Upper lobe of right lung (tissue), 1 donor: ENCODE measurements at regions not wholly inside any gene's neighbourhood (a gene's known extent, or its start where the extent isn't known, plus 50 kb on each side); places are given as distances from the start of the nearest gene placed in this dataset.

Source experiments
- ATAC-seq: fragments of 200-7000 bp; cut with Tn5 transposase; one replicate; pipeline ENCODE4 v1.9.1; 2020; ENCODE audit warnings: mild to moderate bottlenecking, moderate library complexity
- DNase-seq: peaks from one replicate; pipeline ENCODE4 v3.0.0-alpha.2; 2020
- H3K27ac ChIP-seq: fragments of 200-600 bp; one replicate; pipeline ENCODE4 v1.8.0; 2022
- H3K27me3 ChIP-seq: fragments of 200-600 bp; one replicate; pipeline ENCODE4 v1.8.0; 2022; ENCODE audit warnings: mild to moderate bottlenecking
- H3K36me3 ChIP-seq: fragments of 200-600 bp; one replicate; pipeline ENCODE4 v1.8.0; 2022
- H3K4me1 ChIP-seq: fragments of 200-600 bp; one replicate; pipeline ENCODE4 v1.8.0; 2022
- H3K4me3 ChIP-seq: fragments of 200-600 bp; one replicate; pipeline ENCODE4 v1.8.0; 2022; ENCODE audit warnings: mild to moderate bottlenecking
- H3K9me3 ChIP-seq: fragments of 200-600 bp; one replicate; pipeline ENCODE4 v1.8.0; 2022
- intact Hi-C: fragments of 100-400 bp; cut with DNase I; formaldehyde crosslinking; loops from one replicate; pipeline ENCODE4 v1.11.0; 2022
- TF ChIP-seq, protein P1 (sequence below): fragments of 200-600 bp; IDR thresholded peaks from one replicate; pipeline ENCODE4 v1.8.0; 2022; ENCODE audit warnings: antibody characterized with exemption
- donor health status: DM: no; HTN: yes; CAD: no; lungs with severe emphysema.

DNA sequence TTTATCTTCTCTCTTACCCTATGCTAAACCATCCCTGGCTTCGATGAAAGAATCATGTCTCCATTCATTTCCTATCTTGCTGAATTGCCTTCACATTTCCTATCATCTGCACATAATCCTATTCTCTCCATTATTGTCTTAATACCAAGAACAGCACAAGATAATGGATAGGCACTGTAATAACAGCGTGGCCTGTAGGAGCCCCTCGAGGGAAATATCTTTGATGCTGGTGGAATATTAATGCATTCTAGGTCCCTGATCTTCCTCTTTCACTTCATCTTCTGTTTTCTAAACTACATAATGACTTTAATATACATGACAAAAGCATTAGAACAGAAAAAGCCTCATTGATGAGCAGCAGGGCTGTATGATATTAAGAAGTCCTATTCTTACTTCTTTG, 720.6 kb downstream of the RWDD3 start:
- Histone ChIP-seq H3K27me3 (no peaks in the 10 kb centered on the region), H3K27ac (no peak overlapping the region), H3K4me3 (no peak overlapping the region), H3K36me3 (no peaks in the 10 kb centered on the region), H3K9me3 (no peaks in the 10 kb centered on the region), H3K4me1 (no peaks in the 10 kb centered on the region)
- intact Hi-C loops: no loop called here
- no peak for DNase-seq
- ATAC-seq: no peak
- TF ChIP-seq, protein P1, sequence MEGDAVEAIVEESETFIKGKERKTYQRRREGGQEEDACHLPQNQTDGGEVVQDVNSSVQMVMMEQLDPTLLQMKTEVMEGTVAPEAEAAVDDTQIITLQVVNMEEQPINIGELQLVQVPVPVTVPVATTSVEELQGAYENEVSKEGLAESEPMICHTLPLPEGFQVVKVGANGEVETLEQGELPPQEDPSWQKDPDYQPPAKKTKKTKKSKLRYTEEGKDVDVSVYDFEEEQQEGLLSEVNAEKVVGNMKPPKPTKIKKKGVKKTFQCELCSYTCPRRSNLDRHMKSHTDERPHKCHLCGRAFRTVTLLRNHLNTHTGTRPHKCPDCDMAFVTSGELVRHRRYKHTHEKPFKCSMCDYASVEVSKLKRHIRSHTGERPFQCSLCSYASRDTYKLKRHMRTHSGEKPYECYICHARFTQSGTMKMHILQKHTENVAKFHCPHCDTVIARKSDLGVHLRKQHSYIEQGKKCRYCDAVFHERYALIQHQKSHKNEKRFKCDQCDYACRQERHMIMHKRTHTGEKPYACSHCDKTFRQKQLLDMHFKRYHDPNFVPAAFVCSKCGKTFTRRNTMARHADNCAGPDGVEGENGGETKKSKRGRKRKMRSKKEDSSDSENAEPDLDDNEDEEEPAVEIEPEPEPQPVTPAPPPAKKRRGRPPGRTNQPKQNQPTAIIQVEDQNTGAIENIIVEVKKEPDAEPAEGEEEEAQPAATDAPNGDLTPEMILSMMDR: no peak

DNA sequence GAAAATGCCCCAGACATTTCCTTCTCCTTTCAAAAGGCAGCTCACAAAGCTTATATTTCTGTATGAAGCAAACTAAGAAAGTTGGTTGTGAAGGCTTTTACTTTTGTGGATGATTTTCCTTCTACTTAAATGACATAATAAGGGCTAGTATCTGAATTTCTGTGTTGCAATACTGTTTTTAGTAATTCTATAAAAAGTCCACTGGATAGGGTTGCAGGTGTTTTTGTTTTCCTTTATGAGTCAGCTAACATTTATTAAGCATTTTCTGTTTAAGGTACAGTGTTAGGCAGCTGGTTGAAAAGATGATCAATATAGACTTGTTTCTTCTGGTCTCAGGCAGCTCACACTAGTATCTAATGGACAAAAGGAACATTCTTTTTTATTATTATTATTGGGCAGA, 722.2 kb downstream of the RWDD3 start:
- no peaks in the 10 kb centered on the region for H3K27me3 ChIP-seq
- intact Hi-C loops: no loop called here
- TF ChIP-seq, protein P1: no peak
- H3K27ac ChIP-seq: no peak overlapping the region
- H3K4me3 ChIP-seq: no peak overlapping the region
- no peaks in the 10 kb centered on the region for H3K9me3 ChIP-seq
- no peaks in the 10 kb centered on the region for H3K4me1 ChIP-seq
- ATAC-seq (no peak), DNase-seq (no peak)
- no peaks in the 10 kb centered on the region for H3K36me3 ChIP-seq

DNA sequence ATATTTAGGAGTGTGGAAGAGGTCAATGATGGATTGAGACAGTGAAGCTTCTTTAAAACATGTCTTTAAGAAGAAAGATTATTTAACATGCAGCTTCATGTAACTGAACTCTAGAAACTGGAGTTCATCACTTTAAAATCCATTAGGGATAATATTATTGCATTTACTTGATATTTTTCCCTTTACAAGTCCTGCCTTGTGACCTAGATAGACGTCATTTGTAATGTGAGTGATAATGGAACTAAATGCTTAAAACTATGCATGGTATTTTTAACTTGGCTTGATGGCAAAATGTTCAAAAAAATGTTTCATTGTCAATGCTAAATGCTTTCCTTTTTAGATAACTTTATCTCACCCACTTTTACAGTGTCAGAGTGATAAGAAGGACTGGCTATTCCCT, 723.7 kb downstream of the RWDD3 start:
- ATAC-seq (no peak), DNase-seq (no peak)
- TF ChIP-seq, protein P1: no peak
- Histone ChIP-seq H3K9me3 (peaks cover 3% of the 10 kb centered on the region), H3K36me3 (no peaks in the 10 kb centered on the region), H3K4me3 (no peak overlapping the region), H3K27me3 (no peaks in the 10 kb centered on the region), H3K27ac (no peak overlapping the region), H3K4me1 (no peaks in the 10 kb centered on the region)
- intact Hi-C loops: no loop called here

DNA sequence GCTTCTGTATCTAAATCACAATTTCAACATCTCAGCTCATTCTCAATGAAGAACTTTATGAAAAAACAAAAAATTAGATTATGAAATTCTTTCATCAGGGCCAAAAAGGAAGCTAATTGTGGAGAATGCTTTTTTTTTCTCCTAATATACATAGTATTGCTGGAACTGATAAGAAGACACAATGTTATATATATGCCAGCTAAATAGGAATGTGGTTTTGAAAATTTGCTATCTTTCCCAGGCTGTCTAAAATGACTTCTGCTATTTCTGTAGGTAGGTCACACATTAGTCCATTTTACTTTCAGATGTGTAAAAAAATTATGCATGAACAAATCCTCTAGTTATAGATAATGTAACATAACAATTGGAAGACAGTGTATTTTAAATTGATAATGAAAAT, 732.9 kb downstream of the RWDD3 start:
- TF ChIP-seq, protein P1: no peak
- no peaks in the 10 kb centered on the region for H3K36me3 ChIP-seq

DNA sequence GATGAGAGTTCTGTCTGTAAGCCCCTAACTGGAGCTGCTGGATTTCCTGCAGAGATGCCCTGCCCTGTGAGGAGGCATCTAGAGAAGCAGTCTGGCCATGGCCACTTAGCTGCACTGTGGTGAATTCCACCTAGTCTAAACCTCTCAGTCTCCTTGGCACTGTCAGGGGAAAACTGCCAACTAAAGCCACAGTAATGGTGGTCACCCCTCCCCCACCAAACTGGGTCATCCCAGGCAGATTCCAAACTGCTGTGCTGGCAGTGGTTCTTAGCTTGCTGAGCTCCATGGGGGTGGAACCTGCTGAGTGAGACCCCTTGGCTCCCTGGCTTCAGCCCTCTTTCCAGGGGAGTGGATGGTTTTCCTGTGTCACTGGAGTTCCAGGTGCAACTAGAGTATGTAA, 740.6 kb downstream of the RWDD3 start:
- TF ChIP-seq, protein P1: no peak
- intact Hi-C loops: no loop called here
- H3K27me3 ChIP-seq: no peaks in the 10 kb centered on the region
- no peak for ATAC-seq
- H3K9me3 ChIP-seq: no peaks in the 10 kb centered on the region
- H3K27ac ChIP-seq: no peak overlapping the region
- no peak for DNase-seq
- no peaks in the 10 kb centered on the region for H3K36me3 ChIP-seq
- H3K4me3 ChIP-seq: no peak overlapping the region
- H3K4me1 ChIP-seq: no peaks in the 10 kb centered on the region

More for the DNA sequence above, 732.9 kb downstream of the RWDD3 start:
- Histone ChIP-seq H3K9me3 (peaks cover 4% of the 10 kb centered on the region), H3K27me3 (no peaks in the 10 kb centered on the region), H3K4me1 (no peaks in the 10 kb centered on the region), H3K4me3 (no peak overlapping the region), H3K27ac (no peak overlapping the region)
- ATAC-seq (no peak), DNase-seq (no peak)
- intact Hi-C loops: no loop called here

DNA sequence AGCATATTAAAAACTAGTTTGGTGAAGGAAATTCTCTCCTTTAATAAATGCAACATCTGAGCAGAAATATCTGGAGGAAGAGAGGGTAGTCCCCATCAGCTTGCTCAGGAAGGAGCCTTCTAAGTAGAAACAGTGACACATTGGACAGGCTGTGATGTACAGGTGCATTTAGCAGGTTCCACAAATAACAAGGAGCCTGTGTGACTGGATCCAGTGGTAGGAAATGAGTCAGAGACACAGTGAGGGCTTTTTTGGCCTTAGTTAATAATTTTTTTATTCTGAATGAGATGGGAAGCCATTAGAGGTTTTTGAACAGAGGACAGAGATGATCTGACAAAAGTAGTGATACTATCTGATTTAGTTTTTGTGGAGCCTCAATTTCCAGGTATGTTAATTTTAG, 738.9 kb upstream of the PTBP2 start:
- TF ChIP-seq, protein P1: no peak
- Histone ChIP-seq H3K4me3 (no peak overlapping the region), H3K27ac (no peak overlapping the region), H3K4me1 (no peaks in the 10 kb centered on the region), H3K9me3 (no peaks in the 10 kb centered on the region), H3K36me3 (no peaks in the 10 kb centered on the region), H3K27me3 (no peaks in the 10 kb centered on the region)
- intact Hi-C loops: no loop called here
- DNase-seq (no peak), ATAC-seq (no peak)
